HG03066 (cell line): ENCODE measurements at regions not wholly inside any gene's neighbourhood (a gene's known extent, or its start where the extent isn't known, plus 50 kb on each side); places are given as distances from the start of the nearest gene placed in this dataset.

Experiments used
- ATAC-seq: cut with Tn5 transposase; IDR thresholded peaks from one replicate; pipeline ENCODE4 v1.9.1; 2021; ENCODE audit warnings: low read depth; ENCODE audit not compliant: unreplicated experiment

GRCh38 chr22:48141301-48141700 is 1378.9 kb downstream of the TBC1D22A start:
- no peak for ATAC-seq

DNA sequence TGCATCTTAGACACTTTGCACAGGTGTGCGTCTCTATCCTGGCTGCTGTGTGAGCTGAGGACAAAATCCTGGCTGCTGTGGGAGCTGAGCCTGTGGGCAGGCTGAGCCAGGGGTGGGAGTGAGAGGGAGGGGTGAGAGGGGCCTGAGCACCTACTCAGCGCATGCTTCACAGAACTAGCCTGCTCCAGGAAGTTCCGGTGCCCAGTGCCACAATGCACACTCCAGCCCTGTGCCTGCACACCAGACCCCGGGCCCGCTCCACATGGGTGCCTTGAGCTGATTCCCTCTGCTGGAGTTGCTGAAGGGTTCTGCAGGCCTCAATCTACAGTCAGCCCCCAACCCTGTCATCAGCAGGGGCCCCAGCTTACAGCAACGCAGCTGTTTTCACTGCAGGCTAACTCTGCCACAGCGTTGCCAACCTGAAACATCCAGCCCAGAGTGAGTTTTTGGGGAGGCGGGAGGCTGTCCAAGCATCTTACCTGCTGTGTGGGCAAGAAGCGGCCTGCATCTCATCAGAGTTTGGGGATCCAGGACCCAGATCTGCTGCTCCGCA is 1377.9 kb downstream of the TBC1D22A start:
- no peak for ATAC-seq

- ATAC-seq: no peak
Observed at GRCh38 chr22:48139776-48140175, 1377.3 kb downstream of the TBC1D22A start.

DNA sequence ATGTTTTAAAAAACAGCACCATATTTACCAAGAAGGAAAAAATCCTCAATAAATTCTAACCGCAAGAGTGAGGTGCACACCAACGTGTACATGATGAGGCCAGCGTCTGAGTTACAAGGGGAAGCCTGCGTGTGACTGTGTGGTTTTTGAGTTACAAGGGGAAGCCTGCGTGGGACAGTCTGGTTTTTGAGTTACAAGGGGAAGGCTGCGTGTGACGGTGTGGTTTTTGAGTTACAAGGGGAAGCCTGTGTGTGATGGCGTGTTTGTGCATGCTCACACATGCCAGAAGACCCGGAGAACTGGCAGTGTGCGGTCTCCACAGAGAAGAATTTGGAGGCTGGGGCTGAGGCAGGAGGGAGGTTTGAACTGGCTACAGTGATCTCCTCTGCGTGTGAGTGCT is 1376.4 kb downstream of the TBC1D22A start:
- ATAC-seq: no peak

GRCh38 chr22:48138427-48138826 is 1376.0 kb downstream of the TBC1D22A start:
- no peak for ATAC-seq

GRCh38 chr22:48137640-48138039 is 1375.2 kb downstream of the TBC1D22A start:
- no peak for ATAC-seq

DNA sequence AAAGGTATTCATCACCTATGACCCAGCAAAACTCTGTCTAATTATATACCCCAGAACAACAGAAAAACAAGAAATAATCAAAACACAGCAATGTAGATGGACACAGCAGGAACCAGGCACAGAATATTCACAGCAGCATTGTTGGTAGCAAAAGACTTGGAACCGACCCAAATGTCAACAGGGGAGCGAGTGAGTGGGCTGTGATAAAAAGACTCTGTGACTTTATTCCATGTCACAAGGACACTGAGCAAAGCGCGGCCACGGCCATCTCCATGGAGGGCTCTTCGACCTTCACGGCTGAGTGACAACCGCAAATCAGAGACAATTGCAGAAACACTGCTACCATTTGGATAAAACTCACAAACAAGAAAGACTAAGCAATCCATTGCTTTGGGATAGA is 1373.1 kb downstream of the TBC1D22A start:
- ATAC-seq: no peak

- no peak for ATAC-seq
Observed at GRCh38 chr22:48125416-48125815, 1363.0 kb downstream of the TBC1D22A start.

DNA sequence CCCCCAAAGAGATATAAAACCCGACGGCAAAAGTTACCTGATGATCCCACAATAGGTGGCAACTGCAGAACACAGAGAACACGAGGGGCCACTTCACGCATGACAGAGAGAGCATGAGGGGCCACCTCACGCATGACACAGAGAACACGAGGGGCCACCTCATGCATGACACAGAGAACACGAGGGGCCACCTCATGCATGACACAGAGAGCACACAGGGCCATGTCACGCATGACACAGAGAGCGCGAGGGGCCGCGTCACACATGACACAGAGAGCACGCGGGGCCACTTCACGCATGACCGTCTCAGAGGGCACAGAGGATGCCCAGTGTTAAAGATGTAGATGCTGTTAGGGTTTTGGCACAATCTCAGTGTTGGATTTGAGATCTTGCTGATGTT is 1359.5 kb downstream of the TBC1D22A start:
- no peak for ATAC-seq

DNA sequence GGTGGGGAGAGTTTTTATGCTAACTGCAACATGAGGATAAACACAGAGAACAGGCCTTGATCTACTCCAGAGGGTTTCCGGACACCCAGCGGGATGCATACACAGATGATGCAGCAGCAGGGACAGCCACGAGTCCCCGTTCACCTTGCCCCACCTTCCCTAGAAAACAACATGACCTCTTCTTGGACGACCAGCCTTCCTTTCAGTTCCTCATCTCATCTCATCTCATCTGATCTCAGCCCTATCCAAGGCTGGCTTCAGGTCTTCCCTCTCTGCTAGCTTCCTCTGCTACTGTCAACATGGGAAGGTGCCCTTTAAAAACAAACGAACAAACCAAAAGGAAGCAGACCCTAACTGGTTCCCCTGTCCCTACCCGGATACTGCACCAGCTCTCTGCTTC is 1356.2 kb downstream of the TBC1D22A start:
- no peak for ATAC-seq

- no peak for ATAC-seq
Observed at GRCh38 chr22:48116871-48117270, 1354.4 kb downstream of the TBC1D22A start.

- ATAC-seq: no peak
Observed at GRCh38 chr22:48112687-48113521, 1350.5 kb downstream of the TBC1D22A start.

DNA sequence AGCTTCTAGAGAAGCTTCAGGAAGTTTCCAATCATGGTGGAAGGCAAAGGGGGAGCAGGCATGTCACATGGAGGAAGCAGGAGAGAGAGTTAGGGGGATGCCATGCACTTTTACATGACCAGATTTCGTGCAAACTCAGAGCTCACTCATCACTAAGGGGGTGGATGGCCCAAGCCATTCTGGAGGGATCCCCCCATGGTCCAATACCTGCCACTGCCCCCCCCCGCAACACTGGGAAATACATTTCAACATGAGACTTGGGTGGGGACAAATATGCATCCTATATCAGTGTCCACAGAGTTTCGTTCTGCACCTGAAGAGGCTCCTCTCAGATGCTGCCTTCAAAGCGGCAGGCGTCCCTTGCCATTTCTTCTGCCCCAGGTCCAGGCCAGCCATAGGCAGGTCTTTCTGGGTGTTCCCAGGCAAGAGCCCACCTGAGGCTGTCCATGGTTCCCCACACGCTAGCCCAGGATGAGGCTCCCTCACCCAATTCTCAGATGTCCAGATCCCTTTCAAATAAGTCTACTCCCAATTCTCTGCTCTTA is 1344.3 kb downstream of the TBC1D22A start:
- no peak for ATAC-seq

GRCh38 chr22:48106215-48106614 is 1343.8 kb downstream of the TBC1D22A start:
- no peak for ATAC-seq

DNA sequence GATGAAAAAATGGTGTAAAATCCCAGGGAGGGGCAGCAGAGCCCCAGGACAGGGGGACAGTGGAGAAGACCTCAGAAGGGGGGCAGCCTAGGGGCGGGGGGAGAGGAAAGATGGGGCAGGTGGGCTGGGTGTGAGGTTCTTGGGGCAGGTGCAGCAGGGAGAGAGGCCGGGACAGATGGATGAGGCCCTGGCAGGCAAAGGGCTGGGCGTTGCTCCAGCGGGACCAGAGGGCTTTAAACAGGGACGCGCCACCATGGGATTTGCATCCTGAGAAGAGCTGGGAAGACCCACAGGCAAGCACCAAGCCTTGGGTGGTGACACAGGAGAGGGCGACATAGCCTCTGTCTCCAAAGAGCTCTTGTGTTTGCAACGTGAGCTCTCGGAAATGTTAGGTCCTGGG is 1342.8 kb downstream of the TBC1D22A start:
- ATAC-seq: no peak

DNA sequence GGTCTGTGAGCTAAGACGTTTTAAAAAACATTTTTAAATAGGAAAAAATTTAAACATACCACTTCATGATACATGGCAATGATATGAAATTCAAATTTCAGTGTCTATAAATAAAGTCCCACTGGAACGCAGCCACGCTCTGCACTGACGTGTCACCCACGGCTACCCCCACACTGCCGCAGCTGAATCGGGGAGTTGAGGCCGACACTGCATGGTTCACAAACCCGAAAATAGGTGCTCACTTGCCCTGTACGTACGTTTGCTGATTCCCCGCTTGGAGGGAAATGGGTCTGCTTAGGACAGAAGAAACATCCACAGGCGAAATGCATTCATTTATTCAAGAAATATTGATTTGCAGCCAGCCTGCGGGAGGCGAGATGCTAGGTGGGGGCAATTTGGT is 1342.3 kb downstream of the TBC1D22A start:
- no peak for ATAC-seq

DNA sequence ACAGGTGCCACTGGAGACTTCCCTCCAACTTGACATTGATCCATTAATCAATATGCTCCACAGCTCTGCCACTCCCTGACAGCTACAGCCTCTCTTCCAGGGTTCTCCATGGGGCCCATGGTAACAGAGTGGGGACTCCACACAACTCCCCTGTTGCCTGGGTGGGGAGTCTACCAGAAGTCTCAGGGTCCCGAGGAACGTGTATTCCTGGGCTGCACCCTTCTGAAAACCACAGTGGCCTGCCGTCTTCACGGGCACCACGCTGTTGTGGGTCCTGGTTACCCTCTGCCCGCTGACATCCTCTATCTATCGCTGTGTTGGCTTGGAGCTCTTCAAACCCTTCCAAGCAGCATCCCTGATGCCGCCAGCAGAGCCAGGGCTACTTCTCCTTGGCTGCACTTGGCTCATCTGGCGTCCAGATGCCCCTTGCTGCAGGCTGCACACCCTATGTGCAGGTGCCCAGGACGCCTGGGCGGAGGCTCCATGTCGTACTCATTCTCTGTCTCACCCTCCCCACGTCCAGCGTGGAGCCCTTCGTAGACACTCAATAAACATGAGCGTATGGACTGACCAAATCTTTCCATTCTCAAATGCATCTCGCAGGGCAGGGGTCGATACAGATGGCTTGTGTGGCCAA is 1341.8 kb downstream of the TBC1D22A start:
- ATAC-seq: no peak

- no peak for ATAC-seq
Observed at GRCh38 chr22:48103126-48103875, 1340.9 kb downstream of the TBC1D22A start.

DNA sequence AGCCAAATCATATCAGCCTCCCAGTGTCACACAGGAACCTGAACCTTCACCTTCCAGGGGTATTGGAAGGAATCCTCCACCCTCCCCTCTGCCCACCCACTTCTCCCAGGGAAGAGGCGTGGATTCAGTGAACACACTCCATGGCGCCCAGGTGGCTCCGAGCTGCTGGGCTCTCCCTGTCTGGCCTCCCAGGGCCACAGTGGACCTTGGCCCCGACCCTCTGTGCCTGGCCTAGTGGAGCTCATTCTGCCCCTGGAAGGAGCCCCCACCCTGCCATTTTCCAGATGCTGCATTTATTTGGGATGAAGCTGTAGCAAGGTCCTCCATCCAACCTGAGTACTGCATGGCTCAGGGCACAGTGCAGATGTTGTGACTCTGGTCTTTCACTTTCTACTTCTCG is 1340.1 kb downstream of the TBC1D22A start:
- no peak for ATAC-seq

GRCh38 chr22:48101704-48102103 is 1339.3 kb downstream of the TBC1D22A start:
- ATAC-seq: no peak
